Lung (tissue), 11 donors: ENCODE measurements at regions not wholly inside any gene's neighbourhood (a gene's known extent, or its start where the extent isn't known, plus 50 kb on each side); places are given as distances from the start of the nearest gene placed in this dataset.

Source experiments
- ATAC-seq: fragments of 200-7000 bp; cut with Tn5 transposase; one replicate; pipeline ENCODE4 v1.9.1; 2020; ENCODE audit warnings: moderate number of reproducible peaks; ENCODE audit not compliant: insufficient read depth, low FRiP score
- DNase-seq, 3 donors: peaks; one replicate each; pipeline ENCODE4 v3.0.0-alpha.2; 2013 to 2017
- H3K27ac ChIP-seq, 2 donors: one replicate each; pipeline ENCODE4 v1.5.1; 2013; ENCODE audit warnings: mild to moderate bottlenecking in 2 of 2, moderate library complexity in 2 of 2, control low read depth in 1 of 2, inconsistent platforms in 1 of 2, low read depth in 1 of 2, low read length in 1 of 2
- H3K27me3 ChIP-seq, 3 donors: one replicate each; pipeline ENCODE4 v1.5.1; 2013; ENCODE audit warnings: low read length in 2 of 3; ENCODE audit not compliant: control insufficient read depth in 3 of 3, insufficient read depth in 3 of 3
- H3K36me3 ChIP-seq, 4 donors: one replicate each; pipeline ENCODE4 v1.5.1; 2013; ENCODE audit warnings: low read length in 4 of 4, mild to moderate bottlenecking in 1 of 4, moderate library complexity in 1 of 4; ENCODE audit not compliant: control insufficient read depth in 4 of 4, insufficient read depth in 4 of 4
- H3K4me1 ChIP-seq, 5 donors: one replicate each; pipeline ENCODE4 v1.5.1; 2013; ENCODE audit warnings: low read length in 5 of 5, mild to moderate bottlenecking in 2 of 5, moderate library complexity in 1 of 5; ENCODE audit not compliant: control insufficient read depth in 5 of 5, insufficient read depth in 5 of 5
- H3K4me3 ChIP-seq: one replicate; pipeline ENCODE4 v1.5.1; 2013; ENCODE audit warnings: mild to moderate bottlenecking, control low read depth, moderate library complexity
- H3K9ac ChIP-seq, 2 donors: one replicate each; pipeline ENCODE4 v1.5.1; 2013; ENCODE audit warnings: low read length in 2 of 2, control low read depth in 1 of 2; ENCODE audit not compliant: insufficient read depth in 1 of 2
- H3K9me3 ChIP-seq, 4 donors: one replicate each; pipeline ENCODE4 v1.5.1; 2013; ENCODE audit warnings: low read length in 3 of 4, mild to moderate bottlenecking in 1 of 4, moderate library complexity in 1 of 4; ENCODE audit not compliant: control insufficient read depth in 4 of 4, insufficient read depth in 3 of 4
- CTCF ChIP-seq: IDR thresholded peaks from 2 replicates; pipeline ENCODE4 v1.5.1; 2012; ENCODE audit warnings: mild to moderate bottlenecking; ENCODE audit errors: control extremely low read depth, extremely low read depth
- WGBS, 2 donors: extraction: QIAGEN DNeasy Blood & Tissue Kit; methylation state at CpG; one replicate each; pipeline ENCODE4 v1.1.7; 2013; 5-methylcytosine and 5-hydroxymethylcytosine counted together
- donor health status: control.
- donor health status: control.
- donor health status: Bipolar disorder and iron deficiency.
- donor health status: healthy.
- donor health status: DM: yes; HTN: yes; CAD: no.

- WGBS, 2 donors, result 85% methylated on average over 3 of the region's 3 CpGs; no CpG with 5 or more reads in 1 of the 2 donors
- Histone ChIP-seq H3K4me3 (no peak overlapping the region), H3K4me1 (no peaks in the 10 kb centered on the region), H3K27ac (no peak overlapping the region), H3K36me3 (no peaks in the 10 kb centered on the region), H3K9me3 (no peaks in the 10 kb centered on the region), H3K9ac (no peak overlapping the region), H3K27me3 (no peaks in the 10 kb centered on the region)
- no peak for TF ChIP-seq CTCF
- ATAC-seq (no peak), DNase-seq (no peak)
These were observed 777.5 kb downstream of the NLGN4Y start for GRCh38 chrY:15301879-15302278.

GRCh38 chrY:15312166-15312565, 787.8 kb downstream of the NLGN4Y start:
- H3K4me3 ChIP-seq, result no peak overlapping the region
- no peak for TF ChIP-seq CTCF
- DNase-seq (no peak), ATAC-seq (no peak)
- no peaks in the 10 kb centered on the region for H3K4me1 ChIP-seq
- no peaks in the 10 kb centered on the region for H3K36me3 ChIP-seq
- no peaks in the 10 kb centered on the region for H3K27me3 ChIP-seq
- no peak overlapping the region for H3K9ac ChIP-seq
- H3K9me3 ChIP-seq, result no peaks in the 10 kb centered on the region
- H3K27ac ChIP-seq, result no peak overlapping the region
- WGBS, 2 donors, result 86% methylated on average over 2 of the region's 2 CpGs; no CpG with 5 or more reads in 1 of the 2 donors

GRCh38 chrY:15324189-15324588, 799.9 kb downstream of the NLGN4Y start:
- WGBS, 2 donors, result 94% methylated on average over 2 of the region's 2 CpGs; no CpG with 5 or more reads in 1 of the 2 donors
- DNase-seq (no peak), ATAC-seq (no peak)
- H3K27ac ChIP-seq, result no peak overlapping the region
- H3K9me3 ChIP-seq, result no peaks in the 10 kb centered on the region
- H3K27me3 ChIP-seq, result no peaks in the 10 kb centered on the region
- no peaks in the 10 kb centered on the region for H3K4me1 ChIP-seq
- no peak for TF ChIP-seq CTCF
- H3K9ac ChIP-seq, result no peak overlapping the region
- H3K36me3 ChIP-seq, result no peaks in the 10 kb centered on the region
- no peak overlapping the region for H3K4me3 ChIP-seq

- Histone ChIP-seq H3K4me1 (no peaks in the 10 kb centered on the region), H3K9me3 (no peaks in the 10 kb centered on the region), H3K27me3 (no peaks in the 10 kb centered on the region), H3K4me3 (no peak overlapping the region), H3K36me3 (no peaks in the 10 kb centered on the region), H3K9ac (no peak overlapping the region), H3K27ac (no peak overlapping the region)
- 73% methylated on average over 3 of the region's 3 CpGs; no CpG with 5 or more reads in 1 of the 2 donors for WGBS, 2 donors
- no peak for TF ChIP-seq CTCF
- DNase-seq (no peak), ATAC-seq (no peak)
These were observed 800.9 kb downstream of the NLGN4Y start for GRCh38 chrY:15325201-15325600.
